A549 (cell line): ENCODE measurements at regions not wholly inside any gene's neighbourhood (a gene's known extent, or its start where the extent isn't known, plus 50 kb on each side); places are given as distances from the start of the nearest gene placed in this dataset.

ENCODE experiments used
- ATAC-seq, 2 experiments: fragments of 200-7000 bp in 1 of 2; fragments of >200 bp in 1 of 2; cut with Nextera tagmentation in 1 of 2; cut with Tn5 transposase in 1 of 2; 3 replicates each; pipeline versions ENCODE4 v1.8.0 to v1.9.1; 2018 to 2020; ENCODE audit warnings: mild to moderate bottlenecking in 1 of 2, moderate library complexity in 1 of 2
- CTCF ChIA-PET: fragments of 300-600 bp; sonication (Branson Sonifier 250); formaldehyde crosslinking; extraction: SDS; loops from one replicate; lab custom pipeline; 2021; ENCODE audit warnings: antibody characterized with exemption, inconsistent platforms; lab: Yijun Ruan, JAX
- POLR2A ChIA-PET: fragments of 350-600 bp; formaldehyde crosslinking; extraction: SDS; loops from one replicate; lab custom pipeline; 2021; ENCODE audit warnings: antibody characterized with exemption, inconsistent platforms; lab: Yijun Ruan, JAX
- DNase-seq, 2 experiments: peaks; one replicate each; pipeline versions ENCODE4 v3.0.0 to v3.0.0-alpha.2; 2011 to 2016; ENCODE audit warnings: low read depth in 1 of 2, low spot score in 1 of 2
- FAIRE-seq: peaks from 2 replicates; lab custom pipeline; 2011; peaks lifted over from hg19 to GRCh38; lab: Jason Lieb, UNC
- H3K27ac ChIP-seq, 2 experiments: fragments of >200 bp; sonication (Bioruptor Twin); formaldehyde crosslinking; 3 replicates each; pipeline ENCODE4 v1.5.1; 2016 to 2017
- H3K4me1 ChIP-seq: fragments of >200 bp; sonication (Bioruptor Twin); formaldehyde crosslinking; 3 replicates; pipeline ENCODE4 v1.6.1; 2016
- H3K4me2 ChIP-seq: fragments of >200 bp; sonication (Bioruptor Twin); formaldehyde crosslinking; 3 replicates; pipeline ENCODE4 v1.6.1; 2016
- H3K4me3 ChIP-seq: fragments of >200 bp; sonication (Bioruptor Twin); formaldehyde crosslinking; 3 replicates; pipeline ENCODE4 v1.5.1; 2016
- H3K9me3 ChIP-seq: fragments of >200 bp; sonication (Bioruptor Twin); formaldehyde crosslinking; 3 replicates; pipeline ENCODE4 v1.6.1; 2016
- CBX8 ChIP-seq: fragments of 200-600 bp; sonication (generic); IDR thresholded peaks from 2 replicates; pipeline ENCODE4 v1.6.1; 2016
- CEBPB ChIP-seq, 2 experiments: fragments of >200 bp in 1 of 2; sonication (Bioruptor Twin) in 1 of 2; formaldehyde crosslinking in 1 of 2; IDR thresholded peaks; 2 replicates each; pipeline ENCODE4 v1.6.1; 2012 to 2016
- CHD2 ChIP-seq: fragments of 150-350 bp; IDR thresholded peaks from 2 replicates; pipeline ENCODE4 v1.6.1; 2014; ENCODE audit warnings: low read length; ENCODE audit not compliant: partially characterized antibody
- ESRRA ChIP-seq: fragments of 150-350 bp; IDR thresholded peaks from 2 replicates; pipeline ENCODE4 v1.6.1; 2014; ENCODE audit warnings: mild to moderate bottlenecking, low read length, borderline replicate concordance
- GATA3 ChIP-seq: IDR thresholded peaks from 2 replicates; pipeline ENCODE4 v1.6.1; 2012; ENCODE audit warnings: borderline replicate concordance
- HDAC2 ChIP-seq: fragments of 200-600 bp; sonication (generic); IDR thresholded peaks from 2 replicates; pipeline ENCODE4 v1.6.1; 2016
- HEYL ChIP-seq: fragments of 250-450 bp; sonication (Bioruptor Pico); IDR thresholded peaks from 2 replicates; pipeline ENCODE4 v1.8.0; 2021; ENCODE audit warnings: mild to moderate bottlenecking, moderate library complexity
- HMGXB4 ChIP-seq: fragments of 250-450 bp; sonication (Bioruptor Pico); IDR thresholded peaks from 2 replicates; pipeline ENCODE4 v1.5.0; 2021; ENCODE audit warnings: mild to moderate bottlenecking, moderate library complexity, borderline replicate concordance
- HOXA7 ChIP-seq: fragments of 250-450 bp; sonication (Bioruptor Pico); IDR thresholded peaks from 2 replicates; pipeline ENCODE4 v1.5.0; 2020; ENCODE audit warnings: mild to moderate bottlenecking, moderate library complexity
- MAFK ChIP-seq: fragments of 450-650 bp; IDR thresholded peaks from 2 replicates; pipeline ENCODE4 v1.6.1; 2014; ENCODE audit not compliant: partially characterized antibody
- MAZ ChIP-seq: fragments of 150-350 bp; IDR thresholded peaks from 2 replicates; pipeline ENCODE4 v1.6.1; 2014; ENCODE audit warnings: antibody characterized with exemption, low read depth, low read length, borderline replicate concordance
- NR3C1 ChIP-seq: fragments of >200 bp; sonication (Bioruptor Twin); formaldehyde crosslinking; IDR thresholded peaks from 3 replicates; pipeline ENCODE4 v1.6.1; 2017
- PHF8 ChIP-seq: fragments of 200-600 bp; sonication (generic); IDR thresholded peaks from 2 replicates; pipeline ENCODE4 v1.6.1; 2016; ENCODE audit warnings: low read depth, mild to moderate bottlenecking, antibody characterized with exemption, moderate library complexity, borderline replicate concordance
- POLR2A ChIP-seq: IDR thresholded peaks from 2 replicates; pipeline ENCODE4 v1.6.1; 2012; ENCODE audit warnings: mild to moderate bottlenecking, low read length
- POLR2AphosphoS2 ChIP-seq: conservative IDR thresholded peaks from 2 replicates; pipeline ENCODE4 v1.6.1; 2012; ENCODE audit warnings: low read length, improper control_type of control experiment, inconsistent platforms
- RNF2 ChIP-seq: fragments of 200-600 bp; sonication (generic); IDR thresholded peaks from 2 replicates; pipeline ENCODE4 v1.6.1; 2016; ENCODE audit warnings: low read depth, mild to moderate bottlenecking, antibody characterized with exemption, moderate library complexity, borderline replicate concordance
- SMC3 ChIP-seq: fragments of >200 bp; sonication (Bioruptor Twin); formaldehyde crosslinking; IDR thresholded peaks from 3 replicates; pipeline ENCODE4 v1.6.1; 2018; ENCODE audit warnings: inconsistent platforms
- USF2 ChIP-seq: fragments of 450-650 bp; IDR thresholded peaks from 2 replicates; pipeline ENCODE4 v1.6.1; 2014; ENCODE audit warnings: antibody characterized with exemption
- ZC3H11A ChIP-seq: fragments of 450-650 bp; IDR thresholded peaks from 2 replicates; pipeline ENCODE4 v1.6.1; 2014; ENCODE audit warnings: antibody characterized with exemption, mild to moderate bottlenecking
- ZFP36 ChIP-seq: fragments of 450-650 bp; IDR thresholded peaks from 2 replicates; pipeline ENCODE4 v1.6.1; 2014; ENCODE audit warnings: borderline replicate concordance; ENCODE audit not compliant: partially characterized antibody
- ZSCAN20 ChIP-seq: fragments of 250-450 bp; sonication (Bioruptor Pico); IDR thresholded peaks from 2 replicates; pipeline ENCODE4 v1.8.0; 2022; ENCODE audit warnings: mild to moderate bottlenecking, moderate library complexity
- WGBS: methylation state at CpG from one replicate; pipeline ENCODE4 v1.1.6; 2017; ENCODE audit errors: missing lambda C conversion rate; 5-methylcytosine and 5-hydroxymethylcytosine counted together
- TF ChIP-seq, protein P1 (sequence below): IDR thresholded peaks from 2 replicates; pipeline ENCODE4 v1.6.1; 2012
- TF ChIP-seq, protein P2 (sequence below): fragments of >200 bp; sonication (Bioruptor Twin); formaldehyde crosslinking; IDR thresholded peaks from 2 replicates; pipeline ENCODE4 v1.6.1; 2016
- TF ChIP-seq, protein P3 (sequence below): fragments of >200 bp; sonication (Bioruptor Twin); formaldehyde crosslinking; IDR thresholded peaks from 3 replicates; pipeline ENCODE4 v1.6.1; 2016
- TF ChIP-seq, protein P4 (sequence below): IDR thresholded peaks from 2 replicates; pipeline ENCODE4 v1.6.1; 2012
- TF ChIP-seq, protein P5 (sequence below): IDR thresholded peaks from 2 replicates; pipeline ENCODE4 v1.6.1; 2012; ENCODE audit warnings: low read depth, borderline replicate concordance
- TF ChIP-seq, protein P6 (sequence below): fragments of 150-350 bp; IDR thresholded peaks from 2 replicates; pipeline ENCODE4 v1.6.1; 2014; ENCODE audit warnings: low read depth, mild to moderate bottlenecking, low read length

- DNase-seq (no peak), ATAC-seq (no peak), FAIRE-seq (no peak)
- H3K4me1 ChIP-seq, result no peaks in the 10 kb centered on the region
- WGBS, result 0% methylated on average over 2 of the region's 2 CpGs
- H3K27ac ChIP-seq, result no peak overlapping the region
- POLR2A ChIA-PET, result no interaction called here
- CTCF ChIA-PET, result no interaction called here
- no peak overlapping the region for H3K4me3 ChIP-seq
- no peak overlapping the region for H3K4me2 ChIP-seq
- no peak for TF ChIP-seq USF2
- no peak for TF ChIP-seq PHF8
- TF ChIP-seq SMC3, result no peak
- TF ChIP-seq MAZ, result no peak
- no peak for TF ChIP-seq HDAC2
- TF ChIP-seq ZSCAN20, result no peak
- no peak for TF ChIP-seq HEYL (CRISPR knock-in tag)
- no peak for TF ChIP-seq GATA3
- TF ChIP-seq RNF2, result no peak
- TF ChIP-seq, protein P1, sequence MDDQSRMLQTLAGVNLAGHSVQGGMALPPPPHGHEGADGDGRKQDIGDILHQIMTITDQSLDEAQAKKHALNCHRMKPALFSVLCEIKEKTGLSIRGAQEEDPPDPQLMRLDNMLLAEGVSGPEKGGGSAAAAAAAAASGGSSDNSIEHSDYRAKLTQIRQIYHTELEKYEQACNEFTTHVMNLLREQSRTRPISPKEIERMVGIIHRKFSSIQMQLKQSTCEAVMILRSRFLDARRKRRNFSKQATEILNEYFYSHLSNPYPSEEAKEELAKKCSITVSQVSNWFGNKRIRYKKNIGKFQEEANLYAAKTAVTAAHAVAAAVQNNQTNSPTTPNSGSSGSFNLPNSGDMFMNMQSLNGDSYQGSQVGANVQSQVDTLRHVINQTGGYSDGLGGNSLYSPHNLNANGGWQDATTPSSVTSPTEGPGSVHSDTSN, result no peak
- no peak for TF ChIP-seq HOXA7 (CRISPR knock-in tag)
- TF ChIP-seq, protein P2, sequence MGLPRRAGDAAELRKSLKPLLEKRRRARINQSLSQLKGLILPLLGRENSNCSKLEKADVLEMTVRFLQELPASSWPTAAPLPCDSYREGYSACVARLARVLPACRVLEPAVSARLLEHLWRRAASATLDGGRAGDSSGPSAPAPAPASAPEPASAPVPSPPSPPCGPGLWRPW, result no peak
- TF ChIP-seq HMGXB4 (CRISPR knock-in tag), result no peak
- no peak for TF ChIP-seq ZFP36
- TF ChIP-seq NR3C1, result no peak
- TF ChIP-seq, protein P3, sequence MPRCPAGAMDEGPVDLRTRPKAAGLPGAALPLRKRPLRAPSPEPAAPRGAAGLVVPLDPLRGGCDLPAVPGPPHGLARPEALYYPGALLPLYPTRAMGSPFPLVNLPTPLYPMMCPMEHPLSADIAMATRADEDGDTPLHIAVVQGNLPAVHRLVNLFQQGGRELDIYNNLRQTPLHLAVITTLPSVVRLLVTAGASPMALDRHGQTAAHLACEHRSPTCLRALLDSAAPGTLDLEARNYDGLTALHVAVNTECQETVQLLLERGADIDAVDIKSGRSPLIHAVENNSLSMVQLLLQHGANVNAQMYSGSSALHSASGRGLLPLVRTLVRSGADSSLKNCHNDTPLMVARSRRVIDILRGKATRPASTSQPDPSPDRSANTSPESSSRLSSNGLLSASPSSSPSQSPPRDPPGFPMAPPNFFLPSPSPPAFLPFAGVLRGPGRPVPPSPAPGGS, result no peak
- no peak for TF ChIP-seq POLR2AphosphoS2
- no peaks in the 10 kb centered on the region for H3K9me3 ChIP-seq
These were observed 165.4 kb upstream of the ADAMTS5 start for GRCh38 chr21:27132266-27132665.

DNA sequence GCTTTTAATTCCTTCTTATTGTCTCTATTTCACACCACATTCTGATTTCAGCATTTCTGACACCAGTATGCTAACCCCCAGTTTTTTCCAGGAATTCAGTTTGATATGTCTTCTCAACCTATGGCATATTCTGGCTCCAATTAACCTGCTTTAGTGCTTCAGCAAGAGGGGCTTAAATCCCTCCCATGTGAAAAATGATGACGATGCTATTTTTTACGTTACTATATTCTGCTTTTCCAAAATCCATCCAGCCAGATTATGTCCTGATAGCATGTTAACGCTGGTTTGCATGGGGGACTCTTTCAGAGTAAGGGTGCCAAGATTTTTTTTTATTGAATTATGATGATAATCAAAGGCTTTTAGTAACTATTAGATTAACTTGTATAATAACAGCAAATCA is 163.3 kb upstream of the ADAMTS5 start:
- ATAC-seq, result no peak
- CTCF ChIA-PET, result no interaction called here
- Histone ChIP-seq H3K9me3 (no peaks in the 10 kb centered on the region), H3K4me1 (no peaks in the 10 kb centered on the region), H3K27ac (no peak overlapping the region), H3K4me2 (no peak overlapping the region), H3K4me3 (no peak overlapping the region)
- DNase-seq, result no peak
- 0% methylated on average over 3 of the region's 3 CpGs for WGBS
- FAIRE-seq, result no peak
- TF ChIP-seq POLR2A (no peak), MAFK (peak; percentile 79)
- POLR2A ChIA-PET, result no interaction called here

DNA sequence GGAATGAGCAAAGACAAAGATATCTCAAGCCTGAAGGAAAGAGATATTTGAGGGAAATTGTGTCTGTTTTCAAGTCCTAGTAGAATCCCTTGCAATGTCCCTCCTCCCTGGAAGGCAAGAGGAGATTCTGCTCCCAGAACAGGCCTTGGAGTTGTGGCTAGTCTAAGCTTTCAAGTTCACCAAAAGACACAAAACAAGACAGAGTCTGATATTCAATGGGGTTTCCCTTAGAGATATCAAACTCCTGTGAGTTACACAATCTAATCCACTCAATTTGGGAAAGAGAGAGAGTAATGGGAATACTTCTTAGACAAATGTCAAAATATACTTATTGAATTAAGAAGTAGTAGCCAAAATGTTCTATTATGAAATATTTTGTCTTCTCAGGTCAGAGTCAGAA is 162.8 kb upstream of the ADAMTS5 start:
- ATAC-seq (no peak), FAIRE-seq (no peak), DNase-seq (no peak)
- Histone ChIP-seq H3K27ac (no peak overlapping the region), H3K9me3 (no peaks in the 10 kb centered on the region), H3K4me3 (no peak overlapping the region), H3K4me2 (no peak overlapping the region), H3K4me1 (no peaks in the 10 kb centered on the region)
- ChIA-PET POLR2A (no interaction called here), CTCF (no interaction called here)
- TF ChIP-seq ZSCAN20, result no peak
- no peak for TF ChIP-seq CHD2
- TF ChIP-seq CBX8, result no peak
- no peak for TF ChIP-seq POLR2A
- TF ChIP-seq, protein P4, sequence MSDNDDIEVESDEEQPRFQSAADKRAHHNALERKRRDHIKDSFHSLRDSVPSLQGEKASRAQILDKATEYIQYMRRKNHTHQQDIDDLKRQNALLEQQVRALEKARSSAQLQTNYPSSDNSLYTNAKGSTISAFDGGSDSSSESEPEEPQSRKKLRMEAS, result no peak
- TF ChIP-seq HMGXB4 (CRISPR knock-in tag), result no peak
- TF ChIP-seq ESRRA, result no peak
- TF ChIP-seq CEBPB (IDR thresholded peaks at IDR 0.05), result no peak
- no peak for TF ChIP-seq RNF2
- TF ChIP-seq, protein P5, sequence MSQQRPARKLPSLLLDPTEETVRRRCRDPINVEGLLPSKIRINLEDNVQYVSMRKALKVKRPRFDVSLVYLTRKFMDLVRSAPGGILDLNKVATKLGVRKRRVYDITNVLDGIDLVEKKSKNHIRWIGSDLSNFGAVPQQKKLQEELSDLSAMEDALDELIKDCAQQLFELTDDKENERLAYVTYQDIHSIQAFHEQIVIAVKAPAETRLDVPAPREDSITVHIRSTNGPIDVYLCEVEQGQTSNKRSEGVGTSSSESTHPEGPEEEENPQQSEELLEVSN, result no peak
- TF ChIP-seq, protein P6, sequence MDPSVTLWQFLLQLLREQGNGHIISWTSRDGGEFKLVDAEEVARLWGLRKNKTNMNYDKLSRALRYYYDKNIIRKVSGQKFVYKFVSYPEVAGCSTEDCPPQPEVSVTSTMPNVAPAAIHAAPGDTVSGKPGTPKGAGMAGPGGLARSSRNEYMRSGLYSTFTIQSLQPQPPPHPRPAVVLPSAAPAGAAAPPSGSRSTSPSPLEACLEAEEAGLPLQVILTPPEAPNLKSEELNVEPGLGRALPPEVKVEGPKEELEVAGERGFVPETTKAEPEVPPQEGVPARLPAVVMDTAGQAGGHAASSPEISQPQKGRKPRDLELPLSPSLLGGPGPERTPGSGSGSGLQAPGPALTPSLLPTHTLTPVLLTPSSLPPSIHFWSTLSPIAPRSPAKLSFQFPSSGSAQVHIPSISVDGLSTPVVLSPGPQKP, result no peak
- TF ChIP-seq ZC3H11A, result no peak
